HG03432 (cell line): ENCODE measurements at regions not wholly inside any gene's neighbourhood (a gene's known extent, or its start where the extent isn't known, plus 50 kb on each side); places are given as distances from the start of the nearest gene placed in this dataset.

Source experiments
- ATAC-seq: cut with Tn5 transposase; IDR thresholded peaks from one replicate; pipeline ENCODE4 v1.9.1; 2021; ENCODE audit warnings: mild to moderate bottlenecking, moderate library complexity; ENCODE audit not compliant: unreplicated experiment

GRCh38 chr12:125639826-125640225 lies 574.6 kb downstream of the AACS start:
- no peak for ATAC-seq

- no peak for ATAC-seq
These were observed 577.8 kb downstream of the AACS start for GRCh38 chr12:125643055-125643454.

- ATAC-seq: no peak
These were observed 580.5 kb downstream of the AACS start for GRCh38 chr12:125645724-125646123.

GRCh38 chr12:125650587-125650986 lies 585.4 kb downstream of the AACS start:
- no peak for ATAC-seq

- ATAC-seq: no peak
These were observed 586.4 kb downstream of the AACS start for GRCh38 chr12:125651625-125652024.

- no peak for ATAC-seq
These were observed 587.4 kb downstream of the AACS start for GRCh38 chr12:125652681-125653080.

- no peak for ATAC-seq
These were observed 592.4 kb downstream of the AACS start for GRCh38 chr12:125657681-125658080.

- ATAC-seq: no peak
These were observed 609.5 kb downstream of the AACS start for GRCh38 chr12:125674554-125675338.

GRCh38 chr12:125676366-125676765 lies 611.1 kb downstream of the AACS start:
- ATAC-seq: no peak

- ATAC-seq: no peak
These were observed 612.6 kb downstream of the AACS start for GRCh38 chr12:125677829-125678228.

- ATAC-seq: no peak
These were observed 613.4 kb downstream of the AACS start for GRCh38 chr12:125678589-125678993.

GRCh38 chr12:125683748-125684381 lies 618.6 kb downstream of the AACS start:
- peak; percentile 89 for ATAC-seq

GRCh38 chr12:125684968-125685790 lies 619.9 kb downstream of the AACS start:
- ATAC-seq: no peak

- no peak for ATAC-seq
These were observed 620.7 kb downstream of the AACS start for GRCh38 chr12:125685915-125686314.

- ATAC-seq: no peak
These were observed 622.2 kb downstream of the AACS start for GRCh38 chr12:125687403-125687802.

GRCh38 chr12:125687820-125688219 lies 622.6 kb downstream of the AACS start:
- ATAC-seq: no peak

- no peak for ATAC-seq
These were observed 623.0 kb downstream of the AACS start for GRCh38 chr12:125688223-125688622.

- no peak for ATAC-seq
These were observed 623.6 kb downstream of the AACS start for GRCh38 chr12:125688881-125689280.

- ATAC-seq: no peak
These were observed 624.6 kb downstream of the AACS start for GRCh38 chr12:125689576-125690410.

GRCh38 chr12:125690841-125691240 lies 625.6 kb downstream of the AACS start:
- no peak for ATAC-seq

GRCh38 chr12:125696054-125696453 lies 630.8 kb downstream of the AACS start:
- ATAC-seq: no peak
